ENCODE measurements at regions not wholly inside any gene's neighbourhood (a gene's known extent, or its start where the extent isn't known, plus 50 kb on each side); places are given as distances from the start of the nearest gene placed in this dataset.

GRCh38 chr4:54359919-54360650 is 131.0 kb downstream of the PDGFRA start:
- intact Hi-C loops (cut with micrococcal nuclease), result no loop called here

DNA sequence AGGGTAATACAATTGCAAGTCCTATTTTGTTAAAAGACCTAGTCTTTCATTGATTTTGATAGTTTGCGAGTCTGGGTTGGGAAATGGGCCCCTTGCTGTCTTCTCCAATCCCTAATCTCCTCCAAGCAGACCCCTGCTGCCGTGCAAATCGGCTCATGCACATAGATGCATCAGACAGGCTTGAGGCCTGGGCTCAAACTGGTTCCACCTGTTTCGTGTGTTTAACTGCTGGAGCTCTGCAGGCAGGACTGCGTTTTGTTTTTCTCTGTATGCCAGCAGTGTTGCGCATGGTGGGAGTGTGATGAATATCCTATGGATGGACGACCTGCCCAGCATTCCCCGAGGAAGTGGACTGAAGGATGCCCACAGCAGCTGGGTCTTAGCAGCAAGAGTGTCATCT is 133.9 kb downstream of the PDGFRA start:
- intact Hi-C loops (cut with micrococcal nuclease), result no loop called here

- intact Hi-C loops (cut with micrococcal nuclease), result no loop called here
Measured at GRCh38 chr4:54365691-54366090, 136.6 kb downstream of the PDGFRA start.

GRCh38 chr4:54367059-54367458 is 138.0 kb downstream of the PDGFRA start:
- intact Hi-C loops (cut with micrococcal nuclease), result no loop called here

GRCh38 chr4:54368281-54369265 is 139.5 kb downstream of the PDGFRA start:
- intact Hi-C loops (cut with micrococcal nuclease), result no loop called here

GRCh38 chr4:54371173-54371572 is 142.1 kb downstream of the PDGFRA start:
- intact Hi-C loops (cut with micrococcal nuclease), result no loop called here

GRCh38 chr4:54372951-54373350 is 143.9 kb downstream of the PDGFRA start:
- intact Hi-C loops (cut with micrococcal nuclease), result no loop called here

GRCh38 chr4:54373718-54374210 is 144.7 kb downstream of the PDGFRA start:
- intact Hi-C loops (cut with micrococcal nuclease), result no loop called here

GRCh38 chr4:54378461-54378860 is 149.4 kb downstream of the PDGFRA start:
- intact Hi-C loops (cut with micrococcal nuclease), result no loop called here

GRCh38 chr4:54384152-54384551 is 155.1 kb downstream of the PDGFRA start:
- intact Hi-C loops (cut with micrococcal nuclease), result no loop called here

DNA sequence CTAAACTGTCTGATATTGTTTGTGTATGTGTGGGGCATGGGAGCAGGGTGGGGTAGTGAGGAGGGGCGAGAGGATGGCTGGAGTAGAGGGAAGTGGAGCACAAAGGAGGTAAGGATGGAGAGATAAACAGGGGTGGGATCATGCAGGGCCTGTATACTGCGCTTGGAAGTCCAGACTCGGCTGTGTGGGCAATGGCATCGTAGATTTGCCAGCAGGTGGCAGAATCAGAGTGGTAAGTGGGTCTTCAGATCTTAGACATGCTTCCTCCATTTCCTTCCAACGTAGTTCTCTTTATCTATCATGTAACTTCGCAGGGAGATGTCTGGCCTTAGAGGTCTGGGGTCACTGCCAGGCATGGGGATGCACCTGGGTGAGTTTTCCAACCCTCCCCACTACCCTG is 155.5 kb downstream of the PDGFRA start:
- intact Hi-C loops (cut with micrococcal nuclease), result no loop called here

DNA sequence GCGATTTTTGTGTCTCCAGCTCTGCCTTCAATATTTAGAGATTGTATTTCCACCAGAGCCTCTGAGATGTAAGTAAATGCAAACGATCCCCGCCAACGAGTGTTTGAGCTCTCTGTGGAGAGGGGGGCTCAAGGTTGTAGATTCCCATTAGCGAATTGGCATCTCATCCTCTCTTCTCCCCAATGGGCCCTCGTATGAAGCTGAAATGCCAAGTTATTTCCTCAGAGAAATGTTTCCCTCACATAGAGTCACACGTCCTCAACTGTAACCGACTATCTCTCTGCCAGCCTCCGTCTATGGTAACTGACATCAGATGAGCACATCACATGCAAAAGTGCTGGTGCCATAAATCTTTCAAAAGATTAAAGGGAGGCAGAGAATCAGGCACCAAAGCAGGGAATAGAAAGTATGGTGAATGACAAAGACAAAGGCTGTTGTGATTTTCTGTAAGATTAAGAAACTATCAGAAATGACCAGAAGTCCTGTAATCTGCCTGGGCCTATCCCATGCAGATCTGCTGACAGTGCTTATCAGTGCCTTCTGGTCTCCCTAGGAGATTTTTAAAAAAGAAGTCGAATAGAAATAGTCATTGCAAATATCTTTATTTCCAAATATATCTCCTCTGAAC is 157.1 kb downstream of the PDGFRA start:
- intact Hi-C loops (cut with micrococcal nuclease), result no loop called here

DNA sequence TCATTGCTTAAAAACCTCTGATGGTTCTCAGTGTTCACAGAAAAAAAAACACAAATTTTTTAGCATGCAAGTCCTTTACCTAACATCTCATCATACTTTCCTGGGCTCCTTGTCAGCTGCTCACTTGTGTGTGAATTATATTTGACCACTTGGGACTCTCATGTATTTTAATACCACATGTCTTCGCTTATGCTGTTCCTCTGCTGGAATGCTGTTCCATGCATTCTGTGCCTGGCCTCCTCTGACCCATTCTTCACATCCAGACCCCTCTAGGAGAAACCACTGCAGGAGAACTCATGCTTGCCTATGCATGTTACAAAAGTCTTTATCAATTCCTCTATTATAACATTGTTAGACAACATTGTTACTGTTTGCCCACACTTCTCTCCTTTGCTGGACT is 157.6 kb downstream of the PDGFRA start:
- intact Hi-C loops (cut with micrococcal nuclease), result no loop called here

DNA sequence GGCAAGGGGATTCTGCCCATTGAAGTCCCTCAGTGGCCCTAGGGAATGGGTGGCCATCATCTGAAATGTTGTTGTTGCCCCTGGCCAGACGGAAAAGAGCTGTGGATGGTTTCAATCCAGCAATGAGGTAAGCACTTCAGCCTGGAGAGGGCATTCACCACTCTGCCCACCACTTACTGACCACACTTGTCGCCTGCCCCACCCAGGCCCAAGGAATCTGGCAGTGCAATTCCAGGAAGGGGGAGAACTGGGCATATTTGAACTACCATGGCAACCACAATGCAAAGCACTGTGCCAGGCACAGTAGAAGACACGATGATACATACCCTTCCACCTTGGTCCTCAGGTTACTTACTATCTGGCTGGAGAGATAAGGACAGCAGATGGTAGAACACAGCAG is 161.6 kb downstream of the PDGFRA start:
- intact Hi-C loops (cut with micrococcal nuclease), result no loop called here

DNA sequence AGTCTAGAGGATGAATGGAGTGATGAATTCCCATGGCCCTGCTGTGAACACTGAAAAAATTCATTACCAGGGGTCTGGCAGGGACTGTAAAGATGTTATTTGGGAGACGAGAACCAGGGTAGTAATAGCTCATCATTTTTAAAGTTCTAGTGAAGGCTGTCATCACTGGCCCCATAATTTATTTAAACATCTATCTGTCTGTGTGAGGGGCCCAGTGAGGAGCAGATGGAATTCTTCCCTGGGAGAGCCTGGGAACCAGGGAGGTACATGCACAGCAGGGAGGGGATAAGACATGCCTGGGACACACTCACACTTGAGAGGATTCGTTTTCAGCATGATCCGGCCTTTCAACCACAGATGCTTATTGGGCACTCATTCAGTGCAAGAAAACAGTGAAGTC is 162.0 kb downstream of the PDGFRA start:
- intact Hi-C loops (cut with micrococcal nuclease), result no loop called here

DNA sequence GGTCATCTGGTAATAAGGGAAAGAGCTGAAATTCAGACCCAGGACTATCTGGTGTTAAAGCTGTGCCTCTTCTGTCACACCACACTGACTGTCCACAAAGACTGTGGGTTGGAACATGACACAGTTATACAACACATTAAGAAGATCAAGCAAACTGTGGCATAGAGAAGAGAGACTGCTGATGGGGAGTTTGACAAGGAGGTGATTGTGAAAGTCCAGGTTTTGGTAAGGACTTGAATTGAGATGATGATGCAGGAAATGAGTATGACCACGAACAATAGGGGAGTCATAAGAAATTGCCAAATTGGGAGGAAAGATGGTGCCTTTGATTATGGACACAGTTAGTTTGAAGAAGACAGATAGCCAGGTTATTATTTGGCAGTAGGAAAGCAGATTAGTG is 163.4 kb downstream of the PDGFRA start:
- intact Hi-C loops (cut with micrococcal nuclease), result no loop called here

- intact Hi-C loops (cut with micrococcal nuclease), result no loop called here
Measured at GRCh38 chr4:54393243-54393642, 164.2 kb downstream of the PDGFRA start.

- intact Hi-C loops (cut with micrococcal nuclease), result no loop called here
Measured at GRCh38 chr4:54395013-54395527, 166.0 kb downstream of the PDGFRA start.

DNA sequence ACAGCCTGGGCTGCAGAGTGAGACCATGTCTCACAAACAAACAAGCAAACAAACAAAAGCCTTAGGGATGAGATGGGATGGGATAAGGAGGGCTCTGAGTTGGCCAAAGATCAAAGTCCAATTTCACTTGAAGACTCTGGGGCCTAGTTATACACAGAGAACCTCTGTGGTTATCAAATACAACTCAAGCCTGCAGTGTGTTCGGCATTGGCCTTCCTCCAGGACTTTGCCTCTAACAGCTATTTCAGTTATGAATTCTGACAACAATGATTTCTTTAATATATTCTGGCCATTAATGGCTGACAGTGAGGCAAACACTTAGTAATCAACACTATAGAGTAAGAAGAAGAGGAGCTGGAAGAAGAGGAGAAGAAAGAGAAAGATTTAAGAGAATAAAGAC is 171.1 kb downstream of the PDGFRA start:
- intact Hi-C loops (cut with micrococcal nuclease), result no loop called here

GRCh38 chr4:54400802-54401201 is 171.7 kb downstream of the PDGFRA start:
- intact Hi-C loops (cut with micrococcal nuclease), result no loop called here

DNA sequence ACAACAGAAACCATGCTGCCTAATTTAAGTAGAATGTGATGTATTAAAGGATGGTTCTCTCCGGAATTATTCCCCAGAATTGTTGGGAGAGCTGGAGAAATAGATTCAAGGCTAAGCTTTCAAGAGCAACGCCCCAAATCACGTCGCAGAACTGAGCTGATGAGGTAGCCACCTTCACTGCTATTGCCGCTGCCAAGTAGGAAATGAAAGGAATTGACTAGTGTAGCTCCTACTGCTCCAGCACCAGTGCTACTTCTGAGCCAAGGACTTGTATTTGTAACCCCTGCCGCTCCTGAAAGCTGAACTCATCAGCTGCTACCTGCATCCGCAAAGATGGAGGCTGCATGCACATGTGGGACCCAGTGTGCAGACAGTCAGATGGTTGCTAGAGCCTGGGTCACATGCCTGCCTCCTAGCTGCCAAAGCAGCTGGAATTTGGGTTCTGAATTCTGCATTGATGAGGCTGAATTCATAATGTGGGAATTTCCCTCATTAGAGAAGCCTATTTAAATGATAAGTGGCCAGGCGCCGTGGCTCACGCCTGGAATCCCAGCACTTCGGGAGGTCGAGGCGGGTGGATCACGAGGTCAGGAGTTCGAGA is 173.9 kb downstream of the PDGFRA start:
- intact Hi-C loops (cut with micrococcal nuclease), result no loop called here
